ENCODE measurements at regions not wholly inside any gene's neighbourhood (a gene's known extent, or its start where the extent isn't known, plus 50 kb on each side); places are given as distances from the start of the nearest gene placed in this dataset.
"Not testable (repeated sequence)": the region's sequence is repeated elsewhere in the genome, so short reads cannot be mapped to it uniquely, and the experiment has no call there.

GRCh38 chrX:25503826-25504225 lies 488.1 kb upstream of the ARX start:
- ATAC-seq (ENCODE audit: low FRiP score), result no peak
- no peak for TF ChIP-seq CTCF (IDR thresholded peaks at IDR 0.05)
- DNase-seq (ENCODE audit: low spot score), result no peak

DNA sequence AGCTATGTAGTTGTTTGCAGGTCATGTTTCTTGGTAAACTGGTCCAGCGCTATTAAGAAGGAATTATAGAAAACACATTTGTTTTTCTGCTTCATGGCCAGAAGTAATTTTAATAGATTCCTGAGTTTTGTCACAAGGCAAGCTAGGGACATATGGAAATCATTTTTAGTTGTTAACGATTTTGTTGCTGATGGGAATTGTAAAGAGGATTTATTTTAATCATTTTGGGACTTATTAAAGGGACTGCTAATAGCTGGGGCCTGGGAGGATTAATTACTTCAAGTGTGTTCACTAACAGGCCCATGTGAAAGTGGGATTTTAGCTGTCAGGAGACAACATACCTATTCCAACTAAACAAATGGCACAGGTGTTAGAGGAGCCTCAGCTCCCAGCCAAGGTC lies 492.0 kb upstream of the ARX start:
- no peak for ATAC-seq (ENCODE audit: low FRiP score)
- no peak for DNase-seq (ENCODE audit: low spot score)
- no peak for TF ChIP-seq CTCF (IDR thresholded peaks at IDR 0.05)

DNA sequence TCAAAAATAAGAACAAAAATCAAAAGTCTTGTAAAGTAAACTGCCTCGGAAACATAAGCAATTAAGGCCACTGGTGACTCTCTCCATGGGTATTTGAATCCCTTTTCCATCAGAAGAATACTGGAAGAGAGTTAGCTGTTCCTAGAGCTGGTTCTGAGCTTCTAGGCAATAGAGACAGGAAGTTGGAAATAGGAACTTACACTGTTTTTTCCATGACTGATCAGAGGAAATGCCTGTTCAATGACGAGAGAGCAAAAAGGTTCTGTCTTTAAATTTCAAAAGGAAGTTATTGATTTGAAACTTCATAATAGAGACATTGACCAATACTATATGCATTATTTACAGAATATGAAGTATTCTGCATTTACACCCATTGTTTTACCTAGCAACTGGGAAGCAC lies 503.5 kb upstream of the ARX start:
- no peak for DNase-seq (ENCODE audit: low spot score)
- ATAC-seq (ENCODE audit: low FRiP score), result no peak
- TF ChIP-seq CTCF (IDR thresholded peaks at IDR 0.05), result no peak

GRCh38 chrX:25522443-25523010 lies 506.8 kb upstream of the ARX start:
- DNase-seq (ENCODE audit: low spot score); ATAC-seq (ENCODE audit: low FRiP score): not testable (repeated sequence)

- no peak for TF ChIP-seq CTCF (IDR thresholded peaks at IDR 0.05)
- DNase-seq (ENCODE audit: low spot score), result no peak
- no peak for ATAC-seq (ENCODE audit: low FRiP score)
Observed at GRCh38 chrX:25523574-25524540, 508.1 kb upstream of the ARX start.

DNA sequence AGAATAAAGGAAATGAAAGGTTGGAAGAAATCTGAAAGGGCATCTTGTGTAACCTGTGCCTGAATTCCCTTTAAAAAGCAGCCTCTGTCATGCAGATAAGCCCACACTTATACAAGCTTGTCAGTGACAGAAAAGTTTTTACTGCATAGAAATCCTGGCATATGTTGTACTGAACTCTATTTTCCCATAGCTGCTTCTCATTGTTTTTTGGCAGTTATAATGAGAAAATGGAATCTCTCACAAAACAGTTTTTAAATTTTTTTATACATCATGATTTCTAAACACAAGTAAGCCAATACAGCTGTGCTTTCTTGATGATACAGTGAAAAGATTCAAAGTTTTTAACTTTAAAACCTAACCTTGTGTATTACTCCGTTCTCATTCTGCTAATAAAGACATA lies 511.4 kb upstream of the ARX start:
- no peak for DNase-seq (ENCODE audit: low spot score)
- TF ChIP-seq CTCF (IDR thresholded peaks at IDR 0.05), result no peak
- no peak for ATAC-seq (ENCODE audit: low FRiP score)

DNA sequence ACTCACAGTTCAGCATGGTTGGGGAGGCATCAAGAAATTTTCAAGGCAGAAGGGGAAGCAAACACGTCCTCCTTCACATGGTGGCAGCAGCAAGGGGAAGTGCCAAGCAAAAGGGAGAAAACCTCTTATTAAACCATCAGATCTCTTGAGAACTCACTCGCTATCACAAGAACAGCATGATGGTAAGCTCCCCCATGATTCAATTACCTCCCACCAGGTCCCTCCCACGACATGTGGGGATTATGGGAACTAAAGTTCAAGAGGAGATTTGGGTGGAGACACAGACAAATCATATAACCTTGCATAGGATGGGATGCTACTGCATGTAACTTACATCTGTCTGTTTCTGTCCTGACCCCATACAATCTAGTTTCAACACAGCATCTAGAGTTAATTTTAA lies 511.8 kb upstream of the ARX start:
- ATAC-seq (ENCODE audit: low FRiP score) (no peak), DNase-seq (ENCODE audit: low spot score) (no peak)
- TF ChIP-seq CTCF (IDR thresholded peaks at IDR 0.05), result no peak

Measured in omental fat pad (tissue), 3 donors.